Stimulated activated CD4-positive, alpha-beta T cell treated with anti-CD3 and anti-CD28 coated beads, Interleukin-15, amount 100 ng/mL, for 1 hour (primary cell): ENCODE measurements at regions not wholly inside any gene's neighbourhood (a gene's known extent, or its start where the extent isn't known, plus 50 kb on each side); places are given as distances from the start of the nearest gene placed in this dataset.

Experiments
- DNase-seq, 2 donors: peaks; one replicate each; pipeline ENCODE4 v3.0.0-alpha.2; 2020; ENCODE audit warnings: low read depth in 1 of 2, low spot score in 1 of 2

GRCh38 chr12:92003701-92004100 lies 141.9 kb downstream of the BTG1 start:
- no peak for DNase-seq

DNA sequence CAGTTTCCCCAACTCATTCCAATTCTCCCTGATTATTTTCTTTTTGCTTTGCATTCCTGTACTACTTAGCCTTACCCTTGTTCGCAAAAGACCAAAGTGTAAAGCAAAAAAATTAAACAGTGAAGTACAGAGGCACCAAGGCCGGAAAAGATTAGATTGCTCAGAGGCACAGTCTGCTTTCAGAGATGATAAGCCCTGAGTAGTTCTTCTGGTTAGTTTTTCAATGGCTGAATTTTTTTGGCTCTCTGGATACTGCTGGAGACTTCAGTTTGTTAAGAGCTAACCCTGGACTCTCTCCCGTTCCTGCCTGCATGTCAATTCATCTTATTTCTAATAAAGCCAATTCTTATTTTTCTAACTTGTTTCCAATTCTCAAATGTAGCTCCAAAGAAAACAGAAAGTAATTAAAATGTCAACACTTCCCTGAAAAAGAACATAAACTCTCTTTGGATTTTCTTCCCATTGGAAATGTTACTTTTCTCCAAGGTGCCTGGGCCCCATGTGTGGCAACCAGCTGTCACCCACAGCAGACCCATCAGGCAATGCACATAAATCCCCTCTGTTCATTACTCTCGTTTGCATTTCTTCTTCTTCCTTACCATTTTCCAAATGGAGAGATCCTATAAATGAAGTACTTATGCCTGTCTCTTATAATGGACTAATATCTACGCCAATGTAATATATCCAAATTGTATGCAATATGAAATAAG lies 142.8 kb downstream of the BTG1 start:
- DNase-seq = no peak

GRCh38 chr12:92002195-92002649 lies 143.4 kb downstream of the BTG1 start:
- DNase-seq = no peak

DNA sequence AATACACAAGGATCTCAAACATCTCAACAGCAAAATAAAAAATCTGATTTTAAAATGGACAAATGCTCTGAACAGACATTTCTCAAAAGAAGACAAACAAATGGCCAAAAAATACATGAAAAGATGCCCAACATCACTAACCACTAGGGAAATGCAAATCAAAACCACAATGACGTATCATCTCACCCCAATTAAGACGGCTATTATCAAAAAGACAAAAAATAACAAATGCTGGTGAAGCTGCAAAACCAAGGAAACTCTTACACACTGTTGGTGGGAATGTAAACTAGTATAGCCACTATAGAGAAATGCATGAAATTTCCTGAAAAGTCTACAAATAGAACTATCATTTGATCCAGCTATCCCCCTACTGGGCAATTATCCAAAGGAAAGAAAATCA lies 145.0 kb downstream of the BTG1 start:
- DNase-seq = no peak

- no peak for DNase-seq
These were observed 145.8 kb downstream of the BTG1 start for GRCh38 chr12:91999823-92000222.

GRCh38 chr12:91998316-91998715 lies 147.3 kb downstream of the BTG1 start:
- no peak for DNase-seq

DNA sequence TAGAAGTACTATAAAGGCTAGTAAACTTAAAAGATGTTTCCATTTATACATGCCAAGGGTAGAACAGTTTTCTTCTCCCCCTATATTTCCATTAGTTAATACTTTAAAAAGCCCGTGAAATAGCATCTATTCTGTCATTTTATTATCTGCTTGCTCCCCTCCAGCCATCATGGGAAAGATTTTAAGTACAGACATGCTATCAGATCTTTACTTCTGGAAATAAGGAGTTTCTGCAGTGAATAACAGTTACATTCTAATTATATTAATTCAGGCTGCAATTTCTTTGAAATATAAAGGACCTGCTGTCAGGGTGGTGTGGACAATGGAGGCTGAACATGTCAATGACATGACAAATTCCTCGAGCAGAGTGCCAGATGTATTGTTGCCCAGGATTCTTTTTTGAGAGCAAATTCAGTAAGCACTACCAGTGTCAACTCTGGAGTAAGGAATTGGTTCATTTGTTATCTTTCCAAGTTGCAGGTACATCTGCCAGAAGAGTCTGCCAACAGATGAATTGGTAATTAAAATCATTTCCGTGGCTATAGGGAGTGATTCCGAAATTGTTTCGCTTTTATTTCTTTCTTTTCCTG lies 151.3 kb downstream of the BTG1 start:
- DNase-seq = no peak

GRCh38 chr12:91993287-91994017 lies 152.2 kb downstream of the BTG1 start:
- no peak for DNase-seq

DNA sequence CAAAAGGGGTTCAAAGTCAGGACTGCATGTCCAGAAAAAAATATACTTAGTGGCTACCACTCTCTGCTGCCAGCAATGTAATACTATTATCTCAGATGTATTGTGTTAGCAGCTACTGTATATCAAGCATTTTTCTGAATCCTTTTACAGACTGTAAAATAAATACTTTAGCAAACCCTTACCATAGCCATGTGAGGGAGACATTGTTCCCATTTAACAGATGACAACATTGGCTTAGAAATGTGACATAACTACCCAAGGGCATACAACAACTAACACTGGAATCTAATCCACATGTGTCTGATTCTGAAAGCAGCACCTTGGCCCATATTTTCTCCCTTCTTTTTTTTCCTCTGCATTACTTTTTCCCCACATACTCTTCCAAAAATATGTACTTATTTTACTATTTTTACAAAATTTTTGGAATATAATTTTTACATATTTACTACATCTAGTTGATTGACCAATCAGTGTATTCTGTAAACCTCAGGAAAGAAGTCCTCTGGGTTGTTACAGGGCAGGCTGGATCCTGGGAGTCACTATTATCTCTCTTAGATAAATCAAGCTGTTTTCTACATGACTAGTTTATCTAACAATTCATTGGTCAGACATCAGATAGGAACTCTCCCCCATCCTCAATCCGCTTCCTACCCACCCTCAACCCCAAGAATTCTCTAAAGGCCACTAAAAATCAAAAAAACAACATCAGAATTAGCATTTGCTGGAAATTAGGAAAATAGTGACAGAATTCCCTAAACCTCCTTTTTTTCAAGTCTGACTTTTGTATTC lies 154.1 kb downstream of the BTG1 start:
- DNase-seq = no peak

DNA sequence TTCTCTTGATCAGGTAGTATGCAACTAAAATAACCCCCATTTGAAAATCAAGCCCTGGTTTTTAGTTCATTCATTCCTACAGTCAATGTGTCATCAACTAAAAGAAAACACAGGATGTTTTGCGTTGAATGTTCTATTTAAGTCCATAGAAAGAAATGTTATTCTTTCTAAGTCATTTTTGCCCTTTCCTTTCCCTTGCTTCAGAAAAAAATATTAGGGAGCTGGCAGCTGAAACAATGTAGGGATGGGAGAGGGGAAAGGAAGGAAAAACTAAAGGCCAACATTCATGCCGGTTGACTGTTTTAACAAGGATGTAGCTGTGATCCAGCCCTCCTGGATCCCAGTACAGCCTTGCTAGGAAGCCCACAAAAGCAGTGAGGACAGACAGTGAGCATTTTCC lies 155.1 kb downstream of the BTG1 start:
- no peak for DNase-seq

GRCh38 chr12:91989143-91989542 lies 156.5 kb downstream of the BTG1 start:
- DNase-seq = no peak

DNA sequence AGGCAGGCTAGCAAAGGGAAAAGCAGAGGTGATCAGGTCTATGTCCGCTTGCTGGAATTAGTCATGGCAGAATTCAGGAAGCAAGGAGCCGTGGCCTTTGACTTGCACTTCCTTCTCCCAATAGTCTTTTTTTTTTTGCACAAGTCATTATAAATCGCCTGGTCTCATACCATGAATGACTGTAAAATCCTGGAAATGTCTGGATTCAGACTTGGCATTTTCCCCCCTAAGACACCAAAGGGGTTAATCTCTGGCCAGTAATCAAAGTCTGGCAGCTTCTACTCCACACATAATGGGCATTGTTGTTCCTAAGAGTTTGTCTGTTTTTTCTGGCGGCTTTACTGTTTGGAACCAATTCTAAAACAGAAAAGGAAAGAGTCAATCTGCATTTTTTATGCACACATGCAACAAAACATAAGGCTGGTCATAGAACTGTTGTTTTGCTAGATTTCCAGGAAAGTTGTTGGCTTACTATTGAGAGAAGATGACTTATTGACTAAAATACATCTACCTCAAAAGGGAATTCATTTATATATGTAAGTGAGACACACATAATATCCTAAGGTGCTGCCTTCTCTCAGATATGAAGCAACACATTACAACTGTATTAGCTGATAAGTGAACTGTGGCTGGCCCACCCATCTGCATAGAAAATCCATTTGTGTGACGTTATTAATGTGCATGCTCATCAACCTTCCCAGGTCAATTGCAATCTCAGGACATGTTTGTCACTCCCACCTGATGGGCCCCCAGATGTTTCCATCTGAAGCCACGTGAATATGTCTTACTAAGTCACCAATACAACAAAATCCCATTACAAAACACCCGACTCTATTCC lies 157.3 kb downstream of the BTG1 start:
- no peak for DNase-seq

- no peak for DNase-seq
These were observed 159.6 kb downstream of the BTG1 start for GRCh38 chr12:91986084-91986483.

DNA sequence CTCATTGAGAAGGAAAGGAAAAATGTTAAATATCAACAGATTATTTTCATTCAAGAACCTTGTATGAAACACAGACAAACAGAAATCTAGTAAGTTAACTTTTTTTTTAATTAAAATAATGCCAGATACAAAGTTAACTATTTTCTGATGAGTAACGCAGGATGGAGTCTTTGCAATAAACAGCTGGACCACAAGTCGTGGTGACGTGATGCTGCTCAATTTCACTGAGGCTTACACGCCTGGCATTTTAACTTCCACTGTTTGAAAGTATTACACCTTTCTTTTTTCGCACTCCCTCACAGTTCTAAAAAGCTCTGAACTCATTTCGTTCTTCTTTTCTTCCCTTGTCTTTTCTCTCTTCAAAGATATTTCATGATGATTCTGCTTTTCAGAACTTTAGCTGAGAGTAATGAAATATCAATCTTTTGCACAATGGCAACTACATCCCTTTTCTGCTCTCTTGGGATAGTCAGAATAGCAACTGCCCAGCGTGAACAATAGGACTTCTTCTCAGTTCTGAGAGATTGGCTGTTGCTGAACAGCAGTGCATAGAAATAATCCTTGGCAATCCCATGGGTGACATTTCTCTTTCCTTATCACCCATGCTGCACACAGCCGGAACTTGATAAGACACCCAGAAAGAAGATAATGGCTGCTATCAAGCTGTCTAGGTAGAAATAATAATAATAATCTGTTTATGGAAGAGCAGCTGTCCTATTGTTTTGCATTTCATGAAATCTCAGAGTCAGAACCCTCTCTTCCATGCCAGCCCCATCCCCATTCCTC lies 160.5 kb downstream of the BTG1 start:
- DNase-seq = no peak

GRCh38 chr12:91984556-91984955 lies 161.1 kb downstream of the BTG1 start:
- no peak for DNase-seq

GRCh38 chr12:91983935-91984334 lies 161.7 kb downstream of the BTG1 start:
- no peak for DNase-seq

- no peak for DNase-seq
These were observed 162.7 kb downstream of the BTG1 start for GRCh38 chr12:91982946-91983345.

- no peak for DNase-seq
These were observed 165.2 kb downstream of the BTG1 start for GRCh38 chr12:91980389-91980821.

- peak in 1 of 2 donors; percentile 5 for DNase-seq
These were observed 167.5 kb downstream of the BTG1 start for GRCh38 chr12:91978143-91978542.

- no peak for DNase-seq
These were observed 169.8 kb downstream of the BTG1 start for GRCh38 chr12:91975891-91976290.
